ENCODE measurements at regions not wholly inside any gene's neighbourhood (a gene's known extent, or its start where the extent isn't known, plus 50 kb on each side); places are given as distances from the start of the nearest gene placed in this dataset.

GRCh38 chr12:105449431-105449830 is 118.9 kb downstream of the C12orf75 start:
- ChIA-PET POLR2A (no interaction called here), CTCF (no interaction called here)
- H3K27ac Mint-ChIP-seq = no peak overlapping the region
- Histone ChIP-seq H3K36me3 (ENCODE audit: insufficient read depth, low read length) (no peaks in the 10 kb centered on the region), H3K9me3 (ENCODE audit: low read length) (no peaks in the 10 kb centered on the region), H3K4me3 (ENCODE audit: low read length) (no peak overlapping the region), H3K27ac (ENCODE audit: low read depth, low read length) (no peak overlapping the region), H3K27me3 (ENCODE audit: insufficient read depth, low read length, poor library complexity, severe bottlenecking) (no peaks in the 10 kb centered on the region), H3K4me1 (ENCODE audit: insufficient read depth, low read length) (no peaks in the 10 kb centered on the region)
- H3K36me3 Mint-ChIP-seq = no peaks in the 10 kb centered on the region
- H3K4me3 Mint-ChIP-seq = no peak overlapping the region
- H3K27me3 Mint-ChIP-seq = peaks cover 5 to 21% of the 10 kb centered on the region in 2 donors
- H3K9me3 Mint-ChIP-seq = no peaks in the 10 kb centered on the region
- DNase-seq = no peak
- H3K4me1 Mint-ChIP-seq = no peaks in the 10 kb centered on the region

GRCh38 chr12:105451211-105451610 is 120.7 kb downstream of the C12orf75 start:
- H3K9me3 ChIP-seq (ENCODE audit: low read length) = no peaks in the 10 kb centered on the region
- Mint-ChIP-seq H3K36me3 (no peaks in the 10 kb centered on the region), H3K4me1 (no peaks in the 10 kb centered on the region), H3K27me3 (peaks cover 4 to 17% of the 10 kb centered on the region in 2 donors), H3K27ac (no peak overlapping the region), H3K9me3 (no peaks in the 10 kb centered on the region), H3K4me3 (no peak overlapping the region)
- no peak overlapping the region for H3K27ac ChIP-seq (ENCODE audit: low read depth, low read length)
- ChIA-PET POLR2A (no interaction called here), CTCF (no interaction called here)
- no peaks in the 10 kb centered on the region for H3K36me3 ChIP-seq (ENCODE audit: insufficient read depth, low read length)
- H3K4me1 ChIP-seq (ENCODE audit: insufficient read depth, low read length) = no peaks in the 10 kb centered on the region
- H3K4me3 ChIP-seq (ENCODE audit: low read length) = no peak overlapping the region
- H3K27me3 ChIP-seq (ENCODE audit: insufficient read depth, low read length, poor library complexity, severe bottlenecking) = no peaks in the 10 kb centered on the region
- no peak for DNase-seq

- Histone ChIP-seq H3K36me3 (ENCODE audit: insufficient read depth, low read length) (no peaks in the 10 kb centered on the region), H3K4me1 (ENCODE audit: insufficient read depth, low read length) (no peaks in the 10 kb centered on the region), H3K9me3 (ENCODE audit: low read length) (no peaks in the 10 kb centered on the region), H3K27ac (ENCODE audit: low read depth, low read length) (no peak overlapping the region), H3K27me3 (ENCODE audit: insufficient read depth, low read length, poor library complexity, severe bottlenecking) (no peaks in the 10 kb centered on the region), H3K4me3 (ENCODE audit: low read length) (no peak overlapping the region)
- ChIA-PET CTCF (no interaction called here), POLR2A (no interaction called here)
- Mint-ChIP-seq H3K27me3 (peaks cover 4 to 19% of the 10 kb centered on the region in 2 donors), H3K27ac (no peak overlapping the region), H3K36me3 (no peaks in the 10 kb centered on the region), H3K4me3 (no peak overlapping the region), H3K4me1 (no peaks in the 10 kb centered on the region), H3K9me3 (no peaks in the 10 kb centered on the region)
- no peak for DNase-seq
These were observed 121.3 kb downstream of the C12orf75 start for GRCh38 chr12:105451798-105452197.

- H3K4me3 Mint-ChIP-seq = no peak overlapping the region
These were observed 122.8 kb downstream of the C12orf75 start for GRCh38 chr12:105453316-105453715.

GRCh38 chr12:105454688-105455087 is 124.2 kb downstream of the C12orf75 start:
- no peak overlapping the region for H3K4me3 ChIP-seq (ENCODE audit: low read length)
- DNase-seq = no peak
- H3K27ac Mint-ChIP-seq = no peak overlapping the region
- H3K27me3 ChIP-seq (ENCODE audit: insufficient read depth, low read length, poor library complexity, severe bottlenecking) = no peaks in the 10 kb centered on the region
- no peaks in the 10 kb centered on the region for H3K4me1 Mint-ChIP-seq
- H3K36me3 ChIP-seq (ENCODE audit: insufficient read depth, low read length) = no peaks in the 10 kb centered on the region
- H3K27me3 Mint-ChIP-seq = peaks cover 9 to 32% of the 10 kb centered on the region in 2 donors
- CTCF ChIA-PET = no interaction called here
- peaks cover 0 to 4% (median 0%) of the 10 kb centered on the region in 5 donors for H3K9me3 Mint-ChIP-seq
- no peak overlapping the region for H3K4me3 Mint-ChIP-seq
- POLR2A ChIA-PET = no interaction called here
- H3K27ac ChIP-seq (ENCODE audit: low read depth, low read length) = no peak overlapping the region
- no peaks in the 10 kb centered on the region for H3K4me1 ChIP-seq (ENCODE audit: insufficient read depth, low read length)
- H3K36me3 Mint-ChIP-seq = no peaks in the 10 kb centered on the region
- H3K9me3 ChIP-seq (ENCODE audit: low read length) = no peaks in the 10 kb centered on the region

More at GRCh38 chr12:105453316-105453715, 122.8 kb downstream of the C12orf75 start:
- no peaks in the 10 kb centered on the region for H3K4me1 ChIP-seq (ENCODE audit: insufficient read depth, low read length)
- H3K27me3 ChIP-seq (ENCODE audit: insufficient read depth, low read length, poor library complexity, severe bottlenecking) = no peaks in the 10 kb centered on the region
- peaks cover 0 to under 1% (median 0%) of the 10 kb centered on the region in 5 donors for H3K9me3 Mint-ChIP-seq
- H3K27me3 Mint-ChIP-seq = peaks cover 9 to 27% of the 10 kb centered on the region in 2 donors
- no peaks in the 10 kb centered on the region for H3K9me3 ChIP-seq (ENCODE audit: low read length)
- H3K27ac Mint-ChIP-seq = no peak overlapping the region
- H3K36me3 Mint-ChIP-seq = no peaks in the 10 kb centered on the region
- no peaks in the 10 kb centered on the region for H3K4me1 Mint-ChIP-seq
- H3K27ac ChIP-seq (ENCODE audit: low read depth, low read length) = no peak overlapping the region
- H3K4me3 ChIP-seq (ENCODE audit: low read length) = no peak overlapping the region
- H3K36me3 ChIP-seq (ENCODE audit: insufficient read depth, low read length) = no peaks in the 10 kb centered on the region
- DNase-seq = no peak
- ChIA-PET POLR2A (no interaction called here), CTCF (no interaction called here)

- ChIA-PET POLR2A (no interaction called here), CTCF (no interaction called here)
- no peak for DNase-seq
- no peaks in the 10 kb centered on the region for H3K36me3 ChIP-seq (ENCODE audit: insufficient read depth, low read length)
- Mint-ChIP-seq H3K27ac (no peak overlapping the region), H3K36me3 (no peaks in the 10 kb centered on the region), H3K9me3 (peaks cover 0 to 4% (median 0%) of the 10 kb centered on the region in 5 donors), H3K4me1 (no peaks in the 10 kb centered on the region), H3K27me3 (peaks cover 9 to 28% of the 10 kb centered on the region in 2 donors), H3K4me3 (no peak overlapping the region)
- H3K4me1 ChIP-seq (ENCODE audit: insufficient read depth, low read length) = no peaks in the 10 kb centered on the region
- H3K9me3 ChIP-seq (ENCODE audit: low read length) = no peaks in the 10 kb centered on the region
- H3K27me3 ChIP-seq (ENCODE audit: insufficient read depth, low read length, poor library complexity, severe bottlenecking) = no peaks in the 10 kb centered on the region
- H3K27ac ChIP-seq (ENCODE audit: low read depth, low read length) = no peak overlapping the region
- H3K4me3 ChIP-seq (ENCODE audit: low read length) = no peak overlapping the region
These were observed 124.8 kb downstream of the C12orf75 start for GRCh38 chr12:105455261-105455660.

GRCh38 chr12:105457026-105457425 is 126.5 kb downstream of the C12orf75 start:
- no peak overlapping the region for H3K4me3 Mint-ChIP-seq
- H3K4me1 ChIP-seq (ENCODE audit: insufficient read depth, low read length) = no peaks in the 10 kb centered on the region
- H3K27me3 Mint-ChIP-seq = peaks cover 5 to 22% of the 10 kb centered on the region in 2 donors
- no peak overlapping the region for H3K4me3 ChIP-seq (ENCODE audit: low read length)
- no peaks in the 10 kb centered on the region for H3K4me1 Mint-ChIP-seq
- POLR2A ChIA-PET = no interaction called here
- no peaks in the 10 kb centered on the region for H3K9me3 ChIP-seq (ENCODE audit: low read length)
- no peaks in the 10 kb centered on the region for H3K36me3 ChIP-seq (ENCODE audit: insufficient read depth, low read length)
- H3K9me3 Mint-ChIP-seq = peaks cover 0 to 4% (median 0%) of the 10 kb centered on the region in 5 donors
- CTCF ChIA-PET = interaction anchor here (1.1 kb wide), 1 partner anchor 12 kb away, joined by 3 read pairs; no protein-coding TSS in a partner anchor
- no peaks in the 10 kb centered on the region for H3K27me3 ChIP-seq (ENCODE audit: insufficient read depth, low read length, poor library complexity, severe bottlenecking)
- H3K36me3 Mint-ChIP-seq = no peaks in the 10 kb centered on the region
- H3K27ac Mint-ChIP-seq = no peak overlapping the region
- H3K27ac ChIP-seq (ENCODE audit: low read depth, low read length) = no peak overlapping the region
- DNase-seq = no peak

GRCh38 chr12:105459760-105460330 is 129.4 kb downstream of the C12orf75 start:
- Mint-ChIP-seq H3K9me3 (peaks cover 0 to 4% (median 0%) of the 10 kb centered on the region in 5 donors), H3K27me3 (peaks cover 5 to 18% of the 10 kb centered on the region in 2 donors), H3K36me3 (no peaks in the 10 kb centered on the region), H3K4me1 (no peaks in the 10 kb centered on the region), H3K4me3 (no peak overlapping the region), H3K27ac (no peak overlapping the region)
- POLR2A ChIA-PET = no interaction called here
- H3K27me3 ChIP-seq (ENCODE audit: insufficient read depth, low read length, poor library complexity, severe bottlenecking) = no peaks in the 10 kb centered on the region
- no peak for DNase-seq
- no peak overlapping the region for H3K4me3 ChIP-seq (ENCODE audit: low read length)
- CTCF ChIA-PET = no interaction called here
- H3K4me1 ChIP-seq (ENCODE audit: insufficient read depth, low read length) = no peaks in the 10 kb centered on the region
- no peaks in the 10 kb centered on the region for H3K9me3 ChIP-seq (ENCODE audit: low read length)
- H3K36me3 ChIP-seq (ENCODE audit: insufficient read depth, low read length) = no peaks in the 10 kb centered on the region
- H3K27ac ChIP-seq (ENCODE audit: low read depth, low read length) = no peak overlapping the region
